ENCODE measurements at regions not wholly inside any gene's neighbourhood (a gene's known extent, or its start where the extent isn't known, plus 50 kb on each side); places are given as distances from the start of the nearest gene placed in this dataset.

- DNase-seq (ENCODE audit: low read depth in 1 of 2, low spot score in 1 of 2), result no peak
- Histone ChIP-seq H3K27me3 (ENCODE audit: insufficient read depth, poor library complexity, severe bottlenecking) (no peaks in the 10 kb centered on the region), H3K27ac (replicated peaks) (no peak overlapping the region), H3K4me3 (replicated peaks; ENCODE audit: insufficient read depth, low read length) (no peak overlapping the region)
- no peak for TF ChIP-seq GABPA (IDR thresholded peaks at IDR 0.05; ENCODE audit: low read depth)
- no peak for TF ChIP-seq SPI1 (IDR thresholded peaks at IDR 0.05; ENCODE audit: borderline replicate concordance, low read depth)
- no peak for TF ChIP-seq CTCF (IDR thresholded peaks at IDR 0.05; ENCODE audit: insufficient read depth, low read length)
- no peak for TF ChIP-seq REST (IDR thresholded peaks at IDR 0.05; ENCODE audit: insufficient replicate concordance, low read depth)
- TF ChIP-seq POLR2AphosphoS5 (IDR thresholded peaks at IDR 0.05; ENCODE audit: low read depth), result no peak
Measured at GRCh38 chr20:48432494-48432832, 395.3 kb downstream of the PREX1 start.

GRCh38 chr20:48431653-48432493 lies 395.9 kb downstream of the PREX1 start:
- no peak overlapping the region for H3K4me3 ChIP-seq (replicated peaks; ENCODE audit: insufficient read depth, low read length)
- H3K27ac ChIP-seq (replicated peaks), result no peak overlapping the region
- TF ChIP-seq SPI1 (IDR thresholded peaks at IDR 0.05; ENCODE audit: borderline replicate concordance, low read depth) (no peak), GABPA (IDR thresholded peaks at IDR 0.05; ENCODE audit: low read depth) (no peak), CTCF (IDR thresholded peaks at IDR 0.05; ENCODE audit: insufficient read depth, low read length) (no peak), POLR2AphosphoS5 (IDR thresholded peaks at IDR 0.05; ENCODE audit: low read depth) (no peak), REST (IDR thresholded peaks at IDR 0.05; ENCODE audit: insufficient replicate concordance, low read depth) (no peak)
- H3K27me3 ChIP-seq (ENCODE audit: insufficient read depth, poor library complexity, severe bottlenecking), result no peaks in the 10 kb centered on the region
- no peak for DNase-seq (ENCODE audit: low read depth in 1 of 2, low spot score in 1 of 2)

GRCh38 chr20:48426630-48427029 lies 401.2 kb downstream of the PREX1 start:
- TF ChIP-seq CTCF (IDR thresholded peaks at IDR 0.05; ENCODE audit: insufficient read depth, low read length) (no peak), POLR2AphosphoS5 (IDR thresholded peaks at IDR 0.05; ENCODE audit: low read depth) (no peak), REST (IDR thresholded peaks at IDR 0.05; ENCODE audit: insufficient replicate concordance, low read depth) (no peak), GABPA (IDR thresholded peaks at IDR 0.05; ENCODE audit: low read depth) (no peak), SPI1 (IDR thresholded peaks at IDR 0.05; ENCODE audit: borderline replicate concordance, low read depth) (no peak)
- no peaks in the 10 kb centered on the region for H3K27me3 ChIP-seq (ENCODE audit: insufficient read depth, poor library complexity, severe bottlenecking)
- DNase-seq (ENCODE audit: low read depth in 1 of 2, low spot score in 1 of 2), result no peak

More at GRCh38 chr20:48426630-48427029, 401.2 kb downstream of the PREX1 start:
- Histone ChIP-seq H3K4me3 (replicated peaks; ENCODE audit: insufficient read depth, low read length) (no peak overlapping the region), H3K27ac (replicated peaks) (no peak overlapping the region)
